ENCODE measurements at regions not wholly inside any gene's neighbourhood (a gene's known extent, or its start where the extent isn't known, plus 50 kb on each side); places are given as distances from the start of the nearest gene placed in this dataset.

DNA sequence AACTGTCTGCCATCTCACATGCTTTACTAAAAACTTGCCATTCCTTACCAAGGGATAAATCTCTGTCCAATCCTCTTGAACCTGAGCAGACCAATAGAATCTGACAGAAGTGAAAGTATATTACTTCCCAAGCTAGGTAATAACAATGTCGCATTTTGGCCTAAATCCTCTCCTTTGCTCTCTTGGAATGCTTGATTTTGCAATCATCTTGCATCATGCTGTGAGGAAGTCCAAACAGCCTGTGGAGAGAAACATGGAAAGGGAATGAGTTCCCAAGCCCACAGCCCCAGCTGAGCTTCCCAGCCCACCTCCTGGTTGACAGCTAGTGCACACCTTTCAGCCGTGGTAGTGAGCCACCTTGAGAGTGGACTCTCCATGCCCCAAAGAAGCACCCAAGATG is 540.6 kb downstream of the STK39 start:
- TF ChIP-seq, protein P1, sequence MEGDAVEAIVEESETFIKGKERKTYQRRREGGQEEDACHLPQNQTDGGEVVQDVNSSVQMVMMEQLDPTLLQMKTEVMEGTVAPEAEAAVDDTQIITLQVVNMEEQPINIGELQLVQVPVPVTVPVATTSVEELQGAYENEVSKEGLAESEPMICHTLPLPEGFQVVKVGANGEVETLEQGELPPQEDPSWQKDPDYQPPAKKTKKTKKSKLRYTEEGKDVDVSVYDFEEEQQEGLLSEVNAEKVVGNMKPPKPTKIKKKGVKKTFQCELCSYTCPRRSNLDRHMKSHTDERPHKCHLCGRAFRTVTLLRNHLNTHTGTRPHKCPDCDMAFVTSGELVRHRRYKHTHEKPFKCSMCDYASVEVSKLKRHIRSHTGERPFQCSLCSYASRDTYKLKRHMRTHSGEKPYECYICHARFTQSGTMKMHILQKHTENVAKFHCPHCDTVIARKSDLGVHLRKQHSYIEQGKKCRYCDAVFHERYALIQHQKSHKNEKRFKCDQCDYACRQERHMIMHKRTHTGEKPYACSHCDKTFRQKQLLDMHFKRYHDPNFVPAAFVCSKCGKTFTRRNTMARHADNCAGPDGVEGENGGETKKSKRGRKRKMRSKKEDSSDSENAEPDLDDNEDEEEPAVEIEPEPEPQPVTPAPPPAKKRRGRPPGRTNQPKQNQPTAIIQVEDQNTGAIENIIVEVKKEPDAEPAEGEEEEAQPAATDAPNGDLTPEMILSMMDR (IDR thresholded peaks at IDR 0.05; ENCODE audit: low read depth, low read length), result no peak
- TF ChIP-seq EZH2phosphoT487 (IDR thresholded peaks at IDR 0.05; ENCODE audit: low read depth), result no peak

Measured in OCI-LY3 (cell line).